ENCODE measurements at regions not wholly inside any gene's neighbourhood (a gene's known extent, or its start where the extent isn't known, plus 50 kb on each side); places are given as distances from the start of the nearest gene placed in this dataset.

DNA sequence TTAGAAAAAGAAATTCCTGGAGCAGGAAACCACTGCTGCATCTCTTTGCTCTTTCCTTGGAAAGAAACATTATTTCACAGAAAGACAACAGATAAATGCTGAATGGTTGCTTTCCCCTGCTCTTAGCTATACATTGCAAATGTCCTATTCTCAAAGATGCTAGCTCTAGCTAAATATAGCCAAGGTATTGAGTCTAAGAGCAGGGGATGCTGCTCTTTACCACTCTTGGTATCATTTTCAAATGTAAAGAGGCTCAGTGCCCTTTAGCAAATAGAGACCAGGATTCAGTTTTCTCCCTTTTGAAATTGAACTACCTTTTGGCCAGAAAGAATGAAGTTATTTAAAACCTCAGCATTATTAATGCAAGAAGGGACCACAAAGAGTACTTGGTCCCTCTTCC lies 104.0 kb upstream of the FUT8 start:
- TF ChIP-seq TAF1 (conservative IDR thresholded peaks at IDR 0.05) = no peak
- TF ChIP-seq, protein P1, sequence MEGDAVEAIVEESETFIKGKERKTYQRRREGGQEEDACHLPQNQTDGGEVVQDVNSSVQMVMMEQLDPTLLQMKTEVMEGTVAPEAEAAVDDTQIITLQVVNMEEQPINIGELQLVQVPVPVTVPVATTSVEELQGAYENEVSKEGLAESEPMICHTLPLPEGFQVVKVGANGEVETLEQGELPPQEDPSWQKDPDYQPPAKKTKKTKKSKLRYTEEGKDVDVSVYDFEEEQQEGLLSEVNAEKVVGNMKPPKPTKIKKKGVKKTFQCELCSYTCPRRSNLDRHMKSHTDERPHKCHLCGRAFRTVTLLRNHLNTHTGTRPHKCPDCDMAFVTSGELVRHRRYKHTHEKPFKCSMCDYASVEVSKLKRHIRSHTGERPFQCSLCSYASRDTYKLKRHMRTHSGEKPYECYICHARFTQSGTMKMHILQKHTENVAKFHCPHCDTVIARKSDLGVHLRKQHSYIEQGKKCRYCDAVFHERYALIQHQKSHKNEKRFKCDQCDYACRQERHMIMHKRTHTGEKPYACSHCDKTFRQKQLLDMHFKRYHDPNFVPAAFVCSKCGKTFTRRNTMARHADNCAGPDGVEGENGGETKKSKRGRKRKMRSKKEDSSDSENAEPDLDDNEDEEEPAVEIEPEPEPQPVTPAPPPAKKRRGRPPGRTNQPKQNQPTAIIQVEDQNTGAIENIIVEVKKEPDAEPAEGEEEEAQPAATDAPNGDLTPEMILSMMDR (IDR thresholded peaks at IDR 0.05; ENCODE audit: low read depth, low read length, missing input control) = no peak
- TF ChIP-seq REST (IDR thresholded peaks at IDR 0.05) = no peak
- TF ChIP-seq YY1 (IDR thresholded peaks at IDR 0.05) = no peak
- TF ChIP-seq, protein P2, sequence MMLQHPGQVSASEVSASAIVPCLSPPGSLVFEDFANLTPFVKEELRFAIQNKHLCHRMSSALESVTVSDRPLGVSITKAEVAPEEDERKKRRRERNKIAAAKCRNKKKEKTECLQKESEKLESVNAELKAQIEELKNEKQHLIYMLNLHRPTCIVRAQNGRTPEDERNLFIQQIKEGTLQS (IDR thresholded peaks at IDR 0.05) = no peak
- no peak for TF ChIP-seq RXRA (IDR thresholded peaks at IDR 0.05)
- no peak for TF ChIP-seq MAX (IDR thresholded peaks at IDR 0.05)
- no peak for TF ChIP-seq RAD21 (IDR thresholded peaks at IDR 0.05)
- no peak for TF ChIP-seq FOXA1 (IDR thresholded peaks at IDR 0.05)
